ENCODE measurements at regions not wholly inside any gene's neighbourhood (a gene's known extent, or its start where the extent isn't known, plus 50 kb on each side); places are given as distances from the start of the nearest gene placed in this dataset.
"Not testable (repeated sequence)": the region's sequence is repeated elsewhere in the genome, so short reads cannot be mapped to it uniquely, and the experiment has no call there.

DNA sequence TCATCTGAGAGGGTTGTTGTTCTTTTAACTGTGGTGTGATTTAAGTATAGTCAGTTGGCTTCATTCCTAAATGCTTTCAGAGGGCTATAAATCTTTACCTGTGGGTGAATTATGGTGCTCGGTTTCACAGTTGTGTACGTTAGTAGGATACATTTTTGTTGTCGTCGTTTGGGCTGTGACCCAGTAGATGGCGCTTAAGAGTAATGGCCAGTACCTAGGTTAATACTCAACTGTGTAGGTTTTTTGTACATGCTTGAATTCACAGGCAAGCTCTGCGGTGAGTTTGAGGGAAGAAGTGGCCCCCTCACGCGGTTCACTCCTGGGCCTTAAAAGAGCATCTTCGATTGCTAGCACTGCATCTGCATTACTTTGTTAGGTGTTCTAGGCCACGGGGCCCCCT is 571.7 kb upstream of the TGIF2LX start:
- H3K27me3 ChIP-seq; H3K27ac ChIP-seq; H3K4me3 ChIP-seq; H3K9me3 ChIP-seq; H3K36me3 ChIP-seq (ENCODE audit: low read depth, missing control alignments); H3K4me1 ChIP-seq; intact Hi-C loops (cut with DNase I; ENCODE audit: low total_unique reads): not testable (repeated sequence)
- DNase-seq: peak; percentile 16
- 23% methylated on average over 10 of the region's 10 CpGs; no CpG with 5 or more reads in 1 of the 2 donors for WGBS, 2 donors

DNA sequence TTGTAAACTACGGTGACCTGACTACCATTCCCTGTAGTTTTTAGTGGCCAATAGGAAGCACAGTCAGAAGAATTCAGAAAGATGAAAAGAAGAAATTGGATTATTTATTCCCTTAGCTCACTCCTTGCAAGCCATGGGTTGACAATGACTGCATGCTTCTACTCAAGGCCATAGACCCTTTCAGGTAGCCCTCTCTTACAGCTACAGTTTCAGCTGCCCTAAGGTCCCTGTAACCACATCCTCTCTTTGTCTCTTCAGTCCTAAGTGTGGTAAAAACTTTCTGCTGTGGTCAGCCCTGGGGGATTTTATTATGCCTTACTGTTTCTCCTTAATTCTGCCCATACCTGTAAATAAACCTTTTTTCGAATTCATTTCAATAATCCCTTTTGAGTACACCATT is 551.8 kb upstream of the TGIF2LX start:
- H3K9me3 ChIP-seq; H3K4me3 ChIP-seq; H3K27ac ChIP-seq; intact Hi-C loops (cut with DNase I; ENCODE audit: low total_unique reads); H3K27me3 ChIP-seq; DNase-seq; H3K4me1 ChIP-seq; H3K36me3 ChIP-seq (ENCODE audit: low read depth, missing control alignments): not testable (repeated sequence)
- 79 to 84% methylated on average over 2 of the region's 2 CpGs for WGBS, 2 donors

DNA sequence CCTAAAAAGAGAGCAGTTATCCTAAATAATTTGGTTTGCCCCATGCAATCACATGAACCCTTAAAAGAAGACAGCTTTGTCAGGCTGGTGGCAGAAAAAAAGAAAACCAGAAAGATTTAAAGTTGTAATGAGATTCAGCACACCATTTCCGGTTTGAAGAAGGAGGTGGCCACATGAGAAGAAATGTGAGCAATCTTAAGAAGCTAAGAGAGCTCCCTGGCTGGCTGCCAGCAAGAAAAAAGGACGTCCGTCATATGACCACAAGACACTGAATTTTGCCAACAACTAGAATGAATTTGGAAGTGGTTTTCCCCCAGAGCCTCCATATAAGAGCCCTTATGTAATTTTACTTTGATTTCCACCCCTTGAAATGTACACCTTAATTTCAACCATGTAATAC is 528.7 kb upstream of the TGIF2LX start:
- DNase-seq; H3K4me3 ChIP-seq; H3K27me3 ChIP-seq; H3K27ac ChIP-seq; H3K9me3 ChIP-seq; H3K36me3 ChIP-seq (ENCODE audit: low read depth, missing control alignments); H3K4me1 ChIP-seq; intact Hi-C loops (cut with DNase I; ENCODE audit: low total_unique reads): not testable (repeated sequence)
- WGBS, 2 donors: 32 to 56% methylated on average over 3 of the region's 3 CpGs

DNA sequence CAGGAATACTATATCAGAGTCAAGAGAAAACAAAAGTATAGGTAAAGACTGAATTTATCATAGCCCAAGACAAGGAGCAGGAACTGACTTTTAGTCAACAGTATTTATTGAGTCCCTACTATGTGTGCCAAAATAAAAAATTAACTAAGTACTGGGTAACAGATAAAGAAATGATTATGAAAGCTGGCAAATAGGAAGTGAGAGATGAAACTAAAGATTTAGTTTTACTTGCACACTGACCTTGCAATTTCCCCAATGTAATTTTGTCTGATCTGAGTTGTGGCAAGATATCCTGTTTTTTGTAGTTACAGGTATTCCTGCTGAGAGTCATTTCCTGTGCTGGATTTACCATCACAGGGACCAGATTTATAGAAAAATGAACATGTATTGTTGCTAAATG is 518.9 kb upstream of the TGIF2LX start:
- H3K36me3 ChIP-seq (ENCODE audit: low read depth, missing control alignments); intact Hi-C loops (cut with DNase I; ENCODE audit: low total_unique reads): not testable (repeated sequence)

DNA sequence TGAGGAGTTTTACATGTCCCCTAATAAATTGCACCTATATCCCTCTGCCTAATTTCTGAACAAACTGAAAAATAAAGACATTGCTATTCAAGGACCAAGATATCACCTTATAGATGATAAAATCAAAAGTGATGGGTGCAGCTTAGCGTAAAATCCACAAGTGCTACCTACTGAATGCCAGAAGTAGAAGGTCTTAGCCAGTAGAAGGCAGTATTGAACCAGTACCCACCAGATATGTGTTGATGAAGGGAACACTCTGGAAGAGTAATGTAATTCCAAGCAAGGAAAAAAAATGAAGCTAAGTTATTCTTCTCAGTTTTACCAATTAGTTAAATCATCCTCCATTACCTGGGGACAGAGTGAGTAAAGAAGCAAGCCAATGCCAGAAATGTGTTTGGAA is 516.6 kb upstream of the TGIF2LX start:
- H3K4me1 ChIP-seq; DNase-seq; H3K27me3 ChIP-seq; H3K27ac ChIP-seq; H3K4me3 ChIP-seq; intact Hi-C loops (cut with DNase I; ENCODE audit: low total_unique reads); H3K36me3 ChIP-seq (ENCODE audit: low read depth, missing control alignments); H3K9me3 ChIP-seq: not testable (repeated sequence)
- WGBS, 2 donors: 0 to 92% methylated on average over 1 of the region's 1 CpG

More for the DNA sequence above, 518.9 kb upstream of the TGIF2LX start:
- DNase-seq, H3K27ac ChIP-seq, H3K4me3 ChIP-seq, H3K4me1 ChIP-seq, H3K9me3 ChIP-seq, H3K27me3 ChIP-seq: not testable (repeated sequence)

DNA sequence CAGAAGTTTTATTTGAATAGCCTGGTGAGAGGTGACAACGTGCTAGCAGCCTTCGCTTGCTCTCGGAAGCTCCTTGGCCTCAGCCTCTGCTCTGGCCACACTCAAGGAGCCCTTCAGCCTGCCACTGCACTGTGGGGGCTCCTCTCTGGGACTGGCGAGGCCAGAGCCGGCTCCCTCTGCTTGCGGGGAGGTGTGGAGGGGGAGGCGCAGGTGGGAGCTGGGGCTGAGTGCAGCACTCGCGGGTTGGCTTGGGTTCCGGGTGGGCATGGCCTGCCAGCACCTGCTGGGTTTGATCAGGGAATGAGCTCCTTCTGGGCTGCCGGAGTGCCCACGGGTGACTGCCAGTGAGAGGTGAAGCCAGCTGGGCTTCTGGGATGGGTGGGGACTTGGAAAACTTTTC is 504.8 kb upstream of the TGIF2LX start:
- WGBS, 2 donors: 88 to 96% methylated on average over 3 to 4 of the region's 12 CpGs

DNA sequence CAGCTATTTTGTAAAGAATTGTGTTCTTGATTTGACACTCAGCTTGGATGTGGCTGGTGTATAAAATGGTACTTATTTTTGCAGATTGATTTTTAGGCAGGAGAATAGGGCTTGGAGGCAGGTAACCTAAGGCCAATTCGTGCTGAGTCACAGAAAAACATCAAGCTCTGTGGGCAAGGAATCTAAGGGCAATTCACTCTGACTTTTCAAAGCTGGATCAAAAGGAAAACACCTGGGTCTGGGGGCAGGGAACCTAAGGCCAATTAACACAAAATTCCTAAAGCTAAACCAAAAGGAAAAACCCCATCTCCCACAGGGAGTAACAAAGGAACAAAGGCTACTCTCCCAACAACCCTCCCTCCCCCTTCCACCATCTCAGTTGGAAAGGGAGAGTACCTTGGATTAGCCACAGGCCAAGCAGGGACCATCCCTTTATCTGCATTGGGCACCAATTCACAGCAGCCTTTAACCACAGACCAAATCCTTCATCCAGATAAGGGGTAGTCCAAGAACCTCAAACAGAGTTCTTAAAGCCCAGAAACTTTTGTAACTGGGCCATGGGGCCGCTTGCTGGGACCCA is 489.0 kb upstream of the TGIF2LX start:
- DNase-seq; H3K36me3 ChIP-seq (ENCODE audit: low read depth, missing control alignments); intact Hi-C loops (cut with DNase I; ENCODE audit: low total_unique reads); H3K9me3 ChIP-seq; H3K4me3 ChIP-seq; H3K27ac ChIP-seq; H3K27me3 ChIP-seq; H3K4me1 ChIP-seq: not testable (repeated sequence)
- WGBS, 2 donors: 86% methylated on average over 1 of the region's 2 CpGs; no CpG with 5 or more reads in 1 of the 2 donors

More for the DNA sequence above, 504.8 kb upstream of the TGIF2LX start:
- DNase-seq; H3K4me3 ChIP-seq; H3K9me3 ChIP-seq; H3K4me1 ChIP-seq; H3K27me3 ChIP-seq; H3K36me3 ChIP-seq (ENCODE audit: low read depth, missing control alignments); intact Hi-C loops (cut with DNase I; ENCODE audit: low total_unique reads); H3K27ac ChIP-seq: not testable (repeated sequence)

Small RNAs in the stretch of these regions (small RNA-seq; reads per million reads assigned to genes)
- 0 reads per million in 2 donors for gene SRIP2

Measured in testis (tissue), 2 donors.